Hepatocyte (in vitro differentiated cells): ENCODE measurements at regions not wholly inside any gene's neighbourhood (a gene's known extent, or its start where the extent isn't known, plus 50 kb on each side); places are given as distances from the start of the nearest gene placed in this dataset.

Experiments used
- EZH2 ChIP-seq: fragments of 200-600 bp; sonication (generic); IDR thresholded peaks from 2 replicates; pipeline ENCODE4 v1.6.1; 2016; ENCODE audit warnings: antibody characterized with exemption, mild to moderate bottlenecking, borderline replicate concordance
- EZH2phosphoT487 ChIP-seq: fragments of 200-600 bp; sonication (generic); IDR thresholded peaks from one replicate; pipeline ENCODE4 v1.6.1; 2018; ENCODE audit warnings: antibody characterized with exemption, mild to moderate bottlenecking, low read depth, moderate library complexity; ENCODE audit not compliant: unreplicated experiment, severe bottlenecking
- TF ChIP-seq, protein P1 (sequence below): fragments of 200-600 bp; sonication (generic); IDR thresholded peaks from 2 replicates; pipeline ENCODE4 v1.5.1; 2016; ENCODE audit warnings: antibody characterized with exemption, mild to moderate bottlenecking; ENCODE audit not compliant: poor library complexity

DNA sequence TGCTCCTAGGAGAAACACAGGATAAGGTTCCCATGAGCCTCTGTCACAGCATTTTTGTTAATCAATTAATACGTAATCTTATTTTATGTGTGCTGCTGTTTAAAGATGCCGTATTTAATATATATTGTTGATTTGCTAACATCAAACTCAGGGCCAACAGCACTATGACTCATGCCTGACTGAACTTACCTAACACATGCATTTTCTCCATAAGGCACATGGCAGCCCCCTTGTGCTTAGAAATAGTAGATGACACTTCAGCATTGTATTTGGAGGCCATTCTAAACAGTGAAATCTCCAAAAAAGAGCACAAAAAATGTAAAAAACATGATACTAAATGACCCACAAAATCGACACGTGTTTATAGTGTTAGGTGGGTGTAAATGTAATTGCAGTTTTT, 314.8 kb downstream of the MYCN start:
- TF ChIP-seq, protein P1, sequence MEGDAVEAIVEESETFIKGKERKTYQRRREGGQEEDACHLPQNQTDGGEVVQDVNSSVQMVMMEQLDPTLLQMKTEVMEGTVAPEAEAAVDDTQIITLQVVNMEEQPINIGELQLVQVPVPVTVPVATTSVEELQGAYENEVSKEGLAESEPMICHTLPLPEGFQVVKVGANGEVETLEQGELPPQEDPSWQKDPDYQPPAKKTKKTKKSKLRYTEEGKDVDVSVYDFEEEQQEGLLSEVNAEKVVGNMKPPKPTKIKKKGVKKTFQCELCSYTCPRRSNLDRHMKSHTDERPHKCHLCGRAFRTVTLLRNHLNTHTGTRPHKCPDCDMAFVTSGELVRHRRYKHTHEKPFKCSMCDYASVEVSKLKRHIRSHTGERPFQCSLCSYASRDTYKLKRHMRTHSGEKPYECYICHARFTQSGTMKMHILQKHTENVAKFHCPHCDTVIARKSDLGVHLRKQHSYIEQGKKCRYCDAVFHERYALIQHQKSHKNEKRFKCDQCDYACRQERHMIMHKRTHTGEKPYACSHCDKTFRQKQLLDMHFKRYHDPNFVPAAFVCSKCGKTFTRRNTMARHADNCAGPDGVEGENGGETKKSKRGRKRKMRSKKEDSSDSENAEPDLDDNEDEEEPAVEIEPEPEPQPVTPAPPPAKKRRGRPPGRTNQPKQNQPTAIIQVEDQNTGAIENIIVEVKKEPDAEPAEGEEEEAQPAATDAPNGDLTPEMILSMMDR, result no peak
- no peak for TF ChIP-seq EZH2phosphoT487
- TF ChIP-seq EZH2, result no peak
